ENCODE measurements at regions not wholly inside any gene's neighbourhood (a gene's known extent, or its start where the extent isn't known, plus 50 kb on each side); places are given as distances from the start of the nearest gene placed in this dataset.

GRCh38 chr6:166021429-166021828 lies 146.2 kb downstream of the TBXT start:
- TF ChIP-seq CTCF (IDR thresholded peaks at IDR 0.05): no peak
- no peak for TF ChIP-seq POLR2A (IDR thresholded peaks at IDR 0.05)

Measured in uterus (tissue), 2 donors.